GM12878 (cell line): ENCODE measurements at regions not wholly inside any gene's neighbourhood (a gene's known extent, or its start where the extent isn't known, plus 50 kb on each side); places are given as distances from the start of the nearest gene placed in this dataset.

ENCODE experiments used
- ATAC-seq: fragments of 200-7000 bp; cut with Tn5 transposase; 3 replicates; pipeline ENCODE4 v1.9.1; 2020; ENCODE audit warnings: mild to moderate bottlenecking, moderate library complexity
- BruUV-seq: library from RNA; stranded (reverse); fragments of 400-500 nt; replicated peaks from 2 replicates; lab custom pipeline; 2021; lab: Mats Ljungman, UMichigan
- CTCF ChIA-PET: fragments of 300-600 bp; sonication (Branson Sonifier 250); formaldehyde crosslinking; extraction: SDS; loops from one replicate; lab custom pipeline; 2021; ENCODE audit warnings: inconsistent platforms; lab: Yijun Ruan, JAX
- POLR2A ChIA-PET: fragments of 350-600 bp; formaldehyde crosslinking; extraction: SDS; loops from one replicate; lab custom pipeline; 2021; ENCODE audit warnings: inconsistent platforms; lab: Charles Lee
- RAD21 ChIA-PET: fragments of 300-600 bp; sonication (Branson Sonifier 250); formaldehyde crosslinking; loops from one replicate; lab custom pipeline; 2023; ENCODE audit warnings: antibody characterized with exemption; ENCODE audit not compliant: unreplicated experiment; lab: Charles Lee
- SMC1A ChIA-PET: fragments of 300-600 bp; sonication (Branson Sonifier 250); formaldehyde crosslinking; loops from one replicate; lab custom pipeline; 2023; ENCODE audit not compliant: unreplicated experiment, uncharacterized antibody; lab: Charles Lee
- DNase-seq: peaks from one replicate; pipeline ENCODE4 v3.0.0-alpha.2; 2011; ENCODE audit warnings: low read depth, low spot score
- FAIRE-seq: peaks from 3 replicates; lab custom pipeline; 2011; peaks lifted over from hg19 to GRCh38; lab: Jason Lieb, UNC
- H2AFZ ChIP-seq: 2 replicates; pipeline ENCODE4 v1.6.0; 2011; ENCODE audit warnings: low read depth, low read length, control low read depth; ENCODE audit not compliant: control insufficient read depth
- H3K27ac ChIP-seq: 2 replicates; pipeline ENCODE4 v1.5.1; 2011; ENCODE audit warnings: control low read depth; ENCODE audit not compliant: control insufficient read depth, insufficient read depth
- H3K27me3 ChIP-seq, 2 experiments: replicated peaks in 1 of 2; 2 replicates each; pipeline versions ENCODE4 v1.6.0 to v1.6.1; 2011; ENCODE audit warnings: low read length in 1 of 2; ENCODE audit not compliant: control insufficient read depth in 2 of 2, insufficient read depth in 2 of 2
- H3K36me3 ChIP-seq, 2 experiments: 2 replicates each; pipeline ENCODE4 v1.5.1; 2011; ENCODE audit warnings: low read length in 1 of 2; ENCODE audit not compliant: control insufficient read depth in 2 of 2, insufficient read depth in 2 of 2
- H3K4me1 ChIP-seq: 2 replicates; pipeline ENCODE4 v1.6.1; 2011; ENCODE audit warnings: mild to moderate bottlenecking, low read length, moderate library complexity, mixed read lengths; ENCODE audit not compliant: control insufficient read depth, insufficient read depth
- H3K4me2 ChIP-seq: 2 replicates; pipeline ENCODE4 v1.6.0; 2011; ENCODE audit warnings: control low read depth; ENCODE audit not compliant: control insufficient read depth, insufficient read depth
- H3K4me3 ChIP-seq: fragments of 200-600 bp; sonication (generic); 2 replicates; pipeline ENCODE4 v1.5.1; 2016
- H3K79me2 ChIP-seq: 2 replicates; pipeline ENCODE4 v1.6.0; 2011; ENCODE audit warnings: low read length; ENCODE audit not compliant: control insufficient read depth, insufficient read depth
- H3K9ac ChIP-seq: 2 replicates; pipeline ENCODE4 v1.8.0; 2011; ENCODE audit warnings: low read length, control low read depth, mixed read lengths; ENCODE audit not compliant: control insufficient read depth, insufficient read depth
- H3K9me3 ChIP-seq: replicated peaks from 3 replicates; pipeline ENCODE4 v1.5.1; 2011; ENCODE audit warnings: mild to moderate bottlenecking, low read length; ENCODE audit not compliant: control insufficient read depth, insufficient read depth
- H4K20me1 ChIP-seq: 2 replicates; pipeline ENCODE4 v1.6.0; 2011; ENCODE audit not compliant: control insufficient read depth, insufficient read depth
- CBX3 ChIP-seq: fragments of 200-600 bp; sonication (generic); IDR thresholded peaks from 2 replicates; pipeline ENCODE4 v1.6.1; 2016; ENCODE audit warnings: low read depth, borderline replicate concordance
- CEBPZ ChIP-seq: fragments of 150-350 bp; IDR thresholded peaks from 2 replicates; pipeline ENCODE4 v1.6.1; 2016; ENCODE audit warnings: low read depth, low read length
- FOXM1 ChIP-seq: IDR thresholded peaks from 2 replicates; pipeline ENCODE4 v1.6.1; 2012; ENCODE audit warnings: low read depth, mild to moderate bottlenecking, inconsistent platforms, low read length, moderate library complexity
- HDAC6 ChIP-seq: fragments of 200-600 bp; sonication (generic); IDR thresholded peaks from one replicate; pipeline ENCODE4 v1.8.0; 2017; ENCODE audit warnings: antibody characterized with exemption; ENCODE audit not compliant: unreplicated experiment
- IKZF2 ChIP-seq, 2 experiments: fragments of 450-650 bp; IDR thresholded peaks; 2 replicates each; pipeline ENCODE4 v1.6.1; 2017; ENCODE audit warnings: mild to moderate bottlenecking in 2 of 2, moderate library complexity in 2 of 2
- IRF5 ChIP-seq: fragments of 450-650 bp; IDR thresholded peaks from 2 replicates; pipeline ENCODE4 v1.6.1; 2017; ENCODE audit warnings: borderline replicate concordance
- MEF2A ChIP-seq: IDR thresholded peaks from 2 replicates; pipeline ENCODE4 v1.6.1; 2011; ENCODE audit warnings: low read depth, mild to moderate bottlenecking, low read length, moderate library complexity; ENCODE audit not compliant: insufficient read depth
- MXI1 ChIP-seq: fragments of 150-350 bp; IDR thresholded peaks from 2 replicates; pipeline ENCODE4 v1.6.1; 2011; ENCODE audit warnings: low read depth, mild to moderate bottlenecking, inconsistent platforms, low read length, improper control_type of control experiment
- MYB ChIP-seq: fragments of 150-350 bp; IDR thresholded peaks from 2 replicates; pipeline ENCODE4 v1.6.1; 2014; ENCODE audit warnings: mild to moderate bottlenecking, low read depth, low read length, borderline replicate concordance
- NFIC ChIP-seq: IDR thresholded peaks from 2 replicates; pipeline ENCODE4 v1.6.1; 2012; ENCODE audit warnings: low read depth, mild to moderate bottlenecking, inconsistent platforms, low read length, moderate library complexity
- PAX5 ChIP-seq: IDR thresholded peaks from 2 replicates; pipeline ENCODE4 v1.6.1; 2011; ENCODE audit warnings: low read depth, low read length, borderline replicate concordance
- PML ChIP-seq: IDR thresholded peaks from 2 replicates; pipeline ENCODE4 v1.6.1; 2012; ENCODE audit warnings: low read length, inconsistent platforms
- RBBP5 ChIP-seq: fragments of 200-600 bp; sonication (generic); conservative IDR thresholded peaks from 2 replicates; pipeline ENCODE4 v1.6.1; 2016
- SMARCA5 ChIP-seq: fragments of 450-650 bp; IDR thresholded peaks from 2 replicates; pipeline ENCODE4 v1.6.1; 2017; ENCODE audit warnings: mild to moderate bottlenecking
- SMC3 ChIP-seq: IDR thresholded peaks from 2 replicates; pipeline ENCODE4 v1.6.1; 2011; ENCODE audit warnings: low read length, improper control_type of control experiment, borderline replicate concordance
- STAT3 ChIP-seq: IDR thresholded peaks from 2 replicates; pipeline ENCODE4 v1.6.1; 2011; ENCODE audit warnings: low read depth, low read length, improper control_type of control experiment
- TARDBP ChIP-seq: IDR thresholded peaks from 2 replicates; pipeline ENCODE4 v1.6.1; 2016; ENCODE audit warnings: borderline replicate concordance
- TCF7 ChIP-seq: IDR thresholded peaks from 2 replicates; pipeline ENCODE4 v1.6.1; 2014; ENCODE audit warnings: antibody characterized with exemption, borderline replicate concordance
- ZBTB11 ChIP-seq: fragments of 450-650 bp; formaldehyde crosslinking; IDR thresholded peaks from 2 replicates; pipeline ENCODE4 v1.5.0; 2022; ENCODE audit warnings: mild to moderate bottlenecking, missing genetic modification characterization
- WGBS: methylation state at CpG from one replicate; pipeline ENCODE4 v1.1.6; 2016; ENCODE audit warnings: low lambda C conversion rate; ENCODE audit not compliant: insufficient replicate concordance, insufficient coverage; ENCODE audit errors: missing lambda C conversion rate; 5-methylcytosine and 5-hydroxymethylcytosine counted together
- in situ Hi-C: fragments of 300-500 bp; cut with MboI; formaldehyde crosslinking; loops from 9 replicates; pipeline ENCODE4 v1.14.3; 2018; ENCODE audit warnings: mixed read lengths
- intact Hi-C: fragments of 100-400 bp; cut with micrococcal nuclease; formaldehyde crosslinking; loops from one replicate; pipeline ENCODE4 v1.14.2; 2022; ENCODE audit not compliant: unreplicated experiment

- no peak for TF ChIP-seq CBX3
- TF ChIP-seq IRF5: no peak
- TF ChIP-seq SMC3: no peak
- TF ChIP-seq MEF2A: no peak
- TF ChIP-seq STAT3: no peak
- TF ChIP-seq PML: no peak
- TF ChIP-seq MYB: no peak
- TF ChIP-seq NFIC: no peak
- TF ChIP-seq TCF7: no peak
These were observed 189.7 kb downstream of the TUSC7 start (continued) for GRCh38 chr3:116899253-116899652.

DNA sequence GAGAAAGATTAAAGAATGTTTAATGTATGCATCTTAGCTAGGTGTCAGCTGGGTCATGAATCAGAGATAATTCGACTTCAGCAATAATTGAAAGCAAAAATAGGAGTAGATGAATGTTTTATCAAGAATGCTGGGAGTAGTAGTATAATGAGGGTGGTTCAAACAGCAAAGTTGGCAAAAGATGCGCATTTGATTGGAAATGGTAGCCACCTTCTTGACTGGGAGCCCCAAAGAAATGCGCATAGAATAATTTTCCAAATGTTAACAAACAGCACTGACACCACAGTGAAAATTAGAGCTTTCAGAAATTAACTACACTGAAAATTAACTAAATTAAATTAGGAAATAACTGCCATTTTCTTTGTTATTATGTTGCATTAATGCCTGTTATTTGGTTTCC is 195.8 kb downstream of the TUSC7 start:
- H4K20me1 ChIP-seq: no peaks in the 10 kb centered on the region
- no peak overlapping the region for H3K9ac ChIP-seq
- in situ Hi-C loops: no loop called here
- no peaks in the 10 kb centered on the region for H3K27me3 ChIP-seq
- ChIA-PET RAD21 (no interaction called here), CTCF (interaction anchor here (0.9 kb wide), 2 partner anchors 8 to 35 kb away, joined by 3 read pairs; no protein-coding TSS in a partner anchor), POLR2A (no interaction called here), SMC1A (interaction anchor here (1.1 to 1.5 kb wide), 2 partner anchors 18 kb away, joined by 3 to 4 read pairs; no protein-coding TSS in a partner anchor)
- intact Hi-C loops: no loop called here
- H3K36me3 ChIP-seq: no peaks in the 10 kb centered on the region
- WGBS: 40% methylated on average over 3 of the region's 3 CpGs
- ATAC-seq: no peak
- no peak for DNase-seq
- H3K27ac ChIP-seq: no peak overlapping the region
- BruUV-seq: no TSS peak
- H3K4me3 ChIP-seq: no peak overlapping the region
- H3K4me1 ChIP-seq: no peaks in the 10 kb centered on the region
- H3K9me3 ChIP-seq: no peaks in the 10 kb centered on the region
- no peak overlapping the region for H2AFZ ChIP-seq
- no peaks in the 10 kb centered on the region for H3K79me2 ChIP-seq
- FAIRE-seq: no peak
- H3K4me2 ChIP-seq: no peak overlapping the region
- no peak for TF ChIP-seq CEBPZ
- no peak for TF ChIP-seq PAX5
- no peak for TF ChIP-seq SMARCA5
- no peak for TF ChIP-seq ZBTB11 (CRISPR knock-in tag)
- TF ChIP-seq MXI1: no peak
- TF ChIP-seq IKZF2 (IDR thresholded peaks at IDR 0.05): no peak
- no peak for TF ChIP-seq TARDBP
- TF ChIP-seq RBBP5: no peak
- no peak for TF ChIP-seq FOXM1
- TF ChIP-seq HDAC6: no peak
